Ishikawa (cell line): ENCODE measurements at regions not wholly inside any gene's neighbourhood (a gene's known extent, or its start where the extent isn't known, plus 50 kb on each side); places are given as distances from the start of the nearest gene placed in this dataset.

Source experiments
- CEBPB ChIP-seq: IDR thresholded peaks from 2 replicates; pipeline ENCODE4 v1.6.1; 2012
- CREB1 ChIP-seq: IDR thresholded peaks from 2 replicates; pipeline ENCODE4 v1.6.1; 2012; ENCODE audit warnings: low read depth
- EGR1 ChIP-seq: IDR thresholded peaks from 2 replicates; pipeline ENCODE4 v1.6.1; 2012
- EP300 ChIP-seq: IDR thresholded peaks from 2 replicates; pipeline ENCODE4 v1.6.1; 2012; ENCODE audit warnings: borderline replicate concordance
- FOXM1 ChIP-seq: IDR thresholded peaks from 2 replicates; pipeline ENCODE4 v1.6.1; 2012; ENCODE audit warnings: low read depth, borderline replicate concordance
- NFIC ChIP-seq: IDR thresholded peaks from 2 replicates; pipeline ENCODE4 v1.6.1; 2012
- RAD21 ChIP-seq: IDR thresholded peaks from 2 replicates; pipeline ENCODE4 v1.6.1; 2012; ENCODE audit warnings: low read depth
- REST ChIP-seq: IDR thresholded peaks from 2 replicates; pipeline ENCODE4 v1.6.1; 2012; ENCODE audit warnings: low read depth, mild to moderate bottlenecking
- TAF1 ChIP-seq: IDR thresholded peaks from 2 replicates; pipeline ENCODE4 v1.6.1; 2012; ENCODE audit warnings: low read depth, mild to moderate bottlenecking
- TCF12 ChIP-seq: IDR thresholded peaks from 2 replicates; pipeline ENCODE4 v1.6.1; 2012; ENCODE audit warnings: low read depth
- TEAD4 ChIP-seq: IDR thresholded peaks from 2 replicates; pipeline ENCODE4 v1.6.1; 2012
- USF1 ChIP-seq: IDR thresholded peaks from 2 replicates; pipeline ENCODE4 v1.6.1; 2012
- YY1 ChIP-seq: IDR thresholded peaks from 2 replicates; pipeline ENCODE4 v1.6.1; 2012; ENCODE audit warnings: low read depth
- TF ChIP-seq, protein P1 (sequence below): IDR thresholded peaks from 2 replicates; pipeline ENCODE4 v1.6.1; 2012

DNA sequence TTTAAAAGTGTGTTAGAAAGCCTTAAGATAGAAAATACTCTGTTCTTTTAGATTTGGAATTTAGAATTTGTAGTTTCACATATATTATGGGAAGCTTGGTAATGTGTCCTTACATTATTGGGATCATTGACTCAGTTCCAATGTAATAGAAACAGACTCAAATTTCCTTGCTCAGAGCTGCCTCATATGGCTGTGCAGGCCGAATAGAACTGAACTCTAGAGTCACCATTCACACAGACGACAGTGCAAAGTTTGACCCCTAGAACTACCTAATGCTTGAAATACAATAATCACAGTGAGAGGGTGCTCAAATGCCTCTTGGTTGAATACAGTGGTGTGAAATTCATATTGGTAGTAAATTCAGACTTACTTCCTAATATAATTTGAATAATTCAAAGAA, 482.7 kb upstream of the CITED2 start:
- TF ChIP-seq USF1 (no peak), YY1 (no peak), FOXM1 (no peak), CREB1 (no peak), TAF1 (no peak), TCF12 (no peak), REST (no peak), TEAD4 (no peak), EP300 (no peak), EGR1 (no peak), RAD21 (no peak), NFIC (no peak), CEBPB (no peak)
- TF ChIP-seq, protein P1, sequence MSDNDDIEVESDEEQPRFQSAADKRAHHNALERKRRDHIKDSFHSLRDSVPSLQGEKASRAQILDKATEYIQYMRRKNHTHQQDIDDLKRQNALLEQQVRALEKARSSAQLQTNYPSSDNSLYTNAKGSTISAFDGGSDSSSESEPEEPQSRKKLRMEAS: no peak
